ENCODE measurements at regions not wholly inside any gene's neighbourhood (a gene's known extent, or its start where the extent isn't known, plus 50 kb on each side); places are given as distances from the start of the nearest gene placed in this dataset.
"Not testable (repeated sequence)": the region's sequence is repeated elsewhere in the genome, so short reads cannot be mapped to it uniquely, and the experiment has no call there.

GRCh38 chr17:34070712-34071111 lies 184.4 kb upstream of the CCL2 start:
- intact Hi-C loops (cut with micrococcal nuclease) = no loop called here
- peaks cover 2% of the 10 kb centered on the region for H3K27me3 Mint-ChIP-seq
- H3K4me3 Mint-ChIP-seq = no peak overlapping the region
- H3K36me3 Mint-ChIP-seq (ENCODE audit: low read depth) = no peaks in the 10 kb centered on the region
- H3K4me1 Mint-ChIP-seq (ENCODE audit: low read depth) = no peaks in the 10 kb centered on the region
- H3K27ac Mint-ChIP-seq = no peak overlapping the region
- no peaks in the 10 kb centered on the region for H3K9me3 Mint-ChIP-seq

GRCh38 chr17:34071886-34072420 lies 183.1 kb upstream of the CCL2 start:
- Mint-ChIP-seq H3K9me3 (no peaks in the 10 kb centered on the region), H3K4me1 (ENCODE audit: low read depth) (no peaks in the 10 kb centered on the region), H3K27me3 (peaks cover 2% of the 10 kb centered on the region), H3K4me3 (no peak overlapping the region), H3K27ac (no peak overlapping the region), H3K36me3 (ENCODE audit: low read depth) (no peaks in the 10 kb centered on the region)
- intact Hi-C loops (cut with micrococcal nuclease) = no loop called here

- no peaks in the 10 kb centered on the region for H3K36me3 Mint-ChIP-seq (ENCODE audit: low read depth)
- peaks cover 1% of the 10 kb centered on the region for H3K27me3 Mint-ChIP-seq
- H3K27ac Mint-ChIP-seq = no peak overlapping the region
- H3K4me1 Mint-ChIP-seq (ENCODE audit: low read depth) = no peaks in the 10 kb centered on the region
- H3K4me3 Mint-ChIP-seq = no peak overlapping the region
- intact Hi-C loops (cut with micrococcal nuclease) = no loop called here
- no peaks in the 10 kb centered on the region for H3K9me3 Mint-ChIP-seq
These were observed 180.0 kb upstream of the CCL2 start for GRCh38 chr17:34075076-34075475.

GRCh38 chr17:34076743-34077631 lies 178.1 kb upstream of the CCL2 start:
- Mint-ChIP-seq H3K4me3 (no peak overlapping the region), H3K36me3 (ENCODE audit: low read depth) (no peaks in the 10 kb centered on the region), H3K27ac (no peak overlapping the region), H3K9me3 (no peaks in the 10 kb centered on the region), H3K4me1 (ENCODE audit: low read depth) (no peaks in the 10 kb centered on the region), H3K27me3 (peaks cover 3% of the 10 kb centered on the region)
- intact Hi-C loops (cut with micrococcal nuclease) = no loop called here

- H3K9me3 Mint-ChIP-seq = no peaks in the 10 kb centered on the region
- peaks cover 6% of the 10 kb centered on the region for H3K27me3 Mint-ChIP-seq
- no peak overlapping the region for H3K27ac Mint-ChIP-seq
- no peaks in the 10 kb centered on the region for H3K4me1 Mint-ChIP-seq (ENCODE audit: low read depth)
- H3K36me3 Mint-ChIP-seq (ENCODE audit: low read depth) = no peaks in the 10 kb centered on the region
- H3K4me3 Mint-ChIP-seq = no peak overlapping the region
- intact Hi-C loops (cut with micrococcal nuclease) = no loop called here
These were observed 173.8 kb upstream of the CCL2 start for GRCh38 chr17:34081269-34081668.

GRCh38 chr17:34082404-34082803 lies 172.7 kb upstream of the CCL2 start:
- Mint-ChIP-seq H3K9me3 (no peaks in the 10 kb centered on the region), H3K27ac (no peak overlapping the region), H3K27me3 (peaks cover 5% of the 10 kb centered on the region)

GRCh38 chr17:34089042-34089441 lies 166.0 kb upstream of the CCL2 start:
- H3K4me3 Mint-ChIP-seq; H3K9me3 Mint-ChIP-seq; H3K36me3 Mint-ChIP-seq (ENCODE audit: low read depth); H3K27me3 Mint-ChIP-seq; H3K27ac Mint-ChIP-seq; H3K4me1 Mint-ChIP-seq (ENCODE audit: low read depth); intact Hi-C loops (cut with micrococcal nuclease): not testable (repeated sequence)

More at GRCh38 chr17:34082404-34082803, 172.7 kb upstream of the CCL2 start:
- intact Hi-C loops (cut with micrococcal nuclease) = no loop called here
- no peaks in the 10 kb centered on the region for H3K4me1 Mint-ChIP-seq (ENCODE audit: low read depth)
- no peak overlapping the region for H3K4me3 Mint-ChIP-seq
- no peaks in the 10 kb centered on the region for H3K36me3 Mint-ChIP-seq (ENCODE audit: low read depth)

- Mint-ChIP-seq H3K4me1 (ENCODE audit: low read depth) (no peaks in the 10 kb centered on the region), H3K4me3 (no peak overlapping the region), H3K36me3 (ENCODE audit: low read depth) (no peaks in the 10 kb centered on the region), H3K27me3 (no peaks in the 10 kb centered on the region), H3K9me3 (no peaks in the 10 kb centered on the region), H3K27ac (no peak overlapping the region)
- intact Hi-C loops (cut with micrococcal nuclease) = no loop called here
These were observed 164.5 kb upstream of the CCL2 start for GRCh38 chr17:34090593-34090992.

GRCh38 chr17:34091975-34092374 lies 163.1 kb upstream of the CCL2 start:
- H3K27ac Mint-ChIP-seq = no peak overlapping the region
- intact Hi-C loops (cut with micrococcal nuclease) = no loop called here
- H3K4me3 Mint-ChIP-seq = no peak overlapping the region
- no peaks in the 10 kb centered on the region for H3K4me1 Mint-ChIP-seq (ENCODE audit: low read depth)
- H3K9me3 Mint-ChIP-seq = no peaks in the 10 kb centered on the region
- H3K27me3 Mint-ChIP-seq = no peaks in the 10 kb centered on the region
- no peaks in the 10 kb centered on the region for H3K36me3 Mint-ChIP-seq (ENCODE audit: low read depth)

- no peaks in the 10 kb centered on the region for H3K27me3 Mint-ChIP-seq
- H3K9me3 Mint-ChIP-seq = no peaks in the 10 kb centered on the region
- intact Hi-C loops (cut with micrococcal nuclease) = no loop called here
- H3K27ac Mint-ChIP-seq = no peak overlapping the region
- no peaks in the 10 kb centered on the region for H3K36me3 Mint-ChIP-seq (ENCODE audit: low read depth)
- H3K4me1 Mint-ChIP-seq (ENCODE audit: low read depth) = no peaks in the 10 kb centered on the region
- no peak overlapping the region for H3K4me3 Mint-ChIP-seq
These were observed 160.0 kb upstream of the CCL2 start for GRCh38 chr17:34095106-34095505.

- intact Hi-C loops (cut with micrococcal nuclease) = no loop called here
- H3K4me3 Mint-ChIP-seq = no peak overlapping the region
- H3K4me1 Mint-ChIP-seq (ENCODE audit: low read depth) = no peaks in the 10 kb centered on the region
- no peaks in the 10 kb centered on the region for H3K36me3 Mint-ChIP-seq (ENCODE audit: low read depth)
- H3K27ac Mint-ChIP-seq = no peak overlapping the region
- H3K27me3 Mint-ChIP-seq = no peaks in the 10 kb centered on the region
- no peaks in the 10 kb centered on the region for H3K9me3 Mint-ChIP-seq
These were observed 156.4 kb upstream of the CCL2 start for GRCh38 chr17:34098699-34099098.

GRCh38 chr17:34099859-34100515 lies 155.1 kb upstream of the CCL2 start:
- no peaks in the 10 kb centered on the region for H3K4me1 Mint-ChIP-seq (ENCODE audit: low read depth)
- H3K4me3 Mint-ChIP-seq = no peak overlapping the region
- H3K9me3 Mint-ChIP-seq = no peaks in the 10 kb centered on the region
- no peak overlapping the region for H3K27ac Mint-ChIP-seq
- intact Hi-C loops (cut with micrococcal nuclease) = no loop called here
- no peaks in the 10 kb centered on the region for H3K36me3 Mint-ChIP-seq (ENCODE audit: low read depth)
- no peaks in the 10 kb centered on the region for H3K27me3 Mint-ChIP-seq

- H3K27ac Mint-ChIP-seq = no peak overlapping the region
- H3K9me3 Mint-ChIP-seq = no peaks in the 10 kb centered on the region
- intact Hi-C loops (cut with micrococcal nuclease) = no loop called here
- H3K27me3 Mint-ChIP-seq = peaks cover 5% of the 10 kb centered on the region
- H3K4me3 Mint-ChIP-seq = no peak overlapping the region
- no peaks in the 10 kb centered on the region for H3K36me3 Mint-ChIP-seq (ENCODE audit: low read depth)
- H3K4me1 Mint-ChIP-seq (ENCODE audit: low read depth) = no peaks in the 10 kb centered on the region
These were observed 148.1 kb upstream of the CCL2 start for GRCh38 chr17:34107019-34107418.

GRCh38 chr17:34110315-34110714 lies 144.8 kb upstream of the CCL2 start:
- H3K36me3 Mint-ChIP-seq (ENCODE audit: low read depth) = no peaks in the 10 kb centered on the region
- H3K4me1 Mint-ChIP-seq (ENCODE audit: low read depth) = no peaks in the 10 kb centered on the region
- intact Hi-C loops (cut with micrococcal nuclease) = no loop called here
- no peaks in the 10 kb centered on the region for H3K9me3 Mint-ChIP-seq
- H3K4me3 Mint-ChIP-seq = no peak overlapping the region
- peaks cover 13% of the 10 kb centered on the region for H3K27me3 Mint-ChIP-seq
- H3K27ac Mint-ChIP-seq = no peak overlapping the region

Measured in dendritic cell treated with granulocyte-macrophage colony-stimulating factor and Interleukin-4, amounts not matched to agents 40 ng/mL and 50 ng/mL, for 4 days (primary cell).